ENCODE measurements at regions not wholly inside any gene's neighbourhood (a gene's known extent, or its start where the extent isn't known, plus 50 kb on each side); places are given as distances from the start of the nearest gene placed in this dataset.

DNA sequence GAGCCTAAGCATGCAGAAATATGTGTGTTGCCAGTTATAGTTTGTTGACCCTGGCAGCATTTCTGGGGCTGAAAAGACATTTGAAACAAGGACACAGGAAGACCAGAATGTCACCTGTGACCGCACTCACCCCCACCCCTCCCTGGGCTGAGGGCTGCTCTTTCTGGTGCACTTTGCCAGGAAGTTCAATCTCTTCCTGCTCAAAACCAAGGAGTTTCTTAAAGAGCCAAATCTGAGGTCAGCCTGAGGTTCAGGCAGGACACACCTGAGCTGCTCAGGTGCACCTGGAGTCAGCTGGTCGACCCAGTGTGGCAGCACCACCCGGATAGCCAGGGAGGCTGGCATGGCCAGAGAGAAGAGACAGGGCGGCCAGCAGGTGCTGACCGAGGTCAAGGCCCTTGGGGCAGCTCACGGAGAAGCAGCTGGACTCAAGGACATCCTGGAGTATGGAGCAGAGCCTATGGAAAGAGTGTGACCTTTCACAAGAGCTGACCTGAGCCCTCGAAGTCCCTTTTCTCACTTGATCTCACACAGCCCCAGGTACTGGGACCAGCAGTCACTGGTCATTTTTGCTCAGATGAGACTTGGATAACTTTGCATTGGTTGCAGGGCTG lies 376.9 kb upstream of the IRX4 start:
- no peaks in the 10 kb centered on the region for H3K4me1 Mint-ChIP-seq (ENCODE audit: unreplicated experiment)
- peak; percentile 67 for DNase-seq (ENCODE audit: extremely low spot score, unreplicated experiment)
- H3K9me3 Mint-ChIP-seq (ENCODE audit: unreplicated experiment): peaks cover 15% of the 10 kb centered on the region
- H3K27ac Mint-ChIP-seq (ENCODE audit: unreplicated experiment): no peak overlapping the region
- TF ChIP-seq, protein P1, sequence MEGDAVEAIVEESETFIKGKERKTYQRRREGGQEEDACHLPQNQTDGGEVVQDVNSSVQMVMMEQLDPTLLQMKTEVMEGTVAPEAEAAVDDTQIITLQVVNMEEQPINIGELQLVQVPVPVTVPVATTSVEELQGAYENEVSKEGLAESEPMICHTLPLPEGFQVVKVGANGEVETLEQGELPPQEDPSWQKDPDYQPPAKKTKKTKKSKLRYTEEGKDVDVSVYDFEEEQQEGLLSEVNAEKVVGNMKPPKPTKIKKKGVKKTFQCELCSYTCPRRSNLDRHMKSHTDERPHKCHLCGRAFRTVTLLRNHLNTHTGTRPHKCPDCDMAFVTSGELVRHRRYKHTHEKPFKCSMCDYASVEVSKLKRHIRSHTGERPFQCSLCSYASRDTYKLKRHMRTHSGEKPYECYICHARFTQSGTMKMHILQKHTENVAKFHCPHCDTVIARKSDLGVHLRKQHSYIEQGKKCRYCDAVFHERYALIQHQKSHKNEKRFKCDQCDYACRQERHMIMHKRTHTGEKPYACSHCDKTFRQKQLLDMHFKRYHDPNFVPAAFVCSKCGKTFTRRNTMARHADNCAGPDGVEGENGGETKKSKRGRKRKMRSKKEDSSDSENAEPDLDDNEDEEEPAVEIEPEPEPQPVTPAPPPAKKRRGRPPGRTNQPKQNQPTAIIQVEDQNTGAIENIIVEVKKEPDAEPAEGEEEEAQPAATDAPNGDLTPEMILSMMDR (IDR thresholded peaks at IDR 0.05): no peak
- H3K27me3 Mint-ChIP-seq (ENCODE audit: unreplicated experiment): no peaks in the 10 kb centered on the region
- no peaks in the 10 kb centered on the region for H3K36me3 Mint-ChIP-seq (ENCODE audit: unreplicated experiment)
- no peak overlapping the region for H3K4me3 Mint-ChIP-seq (ENCODE audit: unreplicated experiment)

DNA sequence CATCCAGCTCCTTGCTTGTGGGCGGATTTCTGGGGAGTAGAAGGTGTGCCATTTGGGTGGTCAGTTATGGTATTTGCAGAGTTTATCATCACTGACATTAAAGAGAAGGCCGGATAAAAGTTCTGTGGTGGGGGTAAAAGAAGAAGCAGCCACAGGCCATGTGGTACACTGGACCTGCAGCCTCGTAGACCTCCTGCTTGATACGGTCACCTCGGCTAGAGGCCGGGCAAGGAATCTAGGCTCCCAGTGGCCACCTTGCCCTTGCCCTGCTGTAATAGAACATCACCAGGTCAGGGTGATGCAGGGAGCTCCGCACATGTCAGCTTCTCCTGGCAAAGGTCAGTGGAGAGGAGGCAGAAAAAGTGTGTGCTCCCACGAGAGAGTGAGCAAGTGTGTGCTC lies 376.1 kb upstream of the IRX4 start:
- H3K27me3 Mint-ChIP-seq (ENCODE audit: unreplicated experiment): no peaks in the 10 kb centered on the region
- H3K27ac Mint-ChIP-seq (ENCODE audit: unreplicated experiment): no peak overlapping the region
- peaks cover 13% of the 10 kb centered on the region for H3K9me3 Mint-ChIP-seq (ENCODE audit: unreplicated experiment)
- DNase-seq (ENCODE audit: extremely low spot score, unreplicated experiment): peak; percentile 54
- TF ChIP-seq, protein P1 (IDR thresholded peaks at IDR 0.05): no peak
- no peaks in the 10 kb centered on the region for H3K36me3 Mint-ChIP-seq (ENCODE audit: unreplicated experiment)
- H3K4me1 Mint-ChIP-seq (ENCODE audit: unreplicated experiment): no peaks in the 10 kb centered on the region
- H3K4me3 Mint-ChIP-seq (ENCODE audit: unreplicated experiment): no peak overlapping the region

- Mint-ChIP-seq H3K9me3 (ENCODE audit: unreplicated experiment) (peaks cover 9% of the 10 kb centered on the region), H3K36me3 (ENCODE audit: unreplicated experiment) (no peaks in the 10 kb centered on the region), H3K27ac (ENCODE audit: unreplicated experiment) (no peak overlapping the region), H3K4me1 (ENCODE audit: unreplicated experiment) (no peaks in the 10 kb centered on the region), H3K27me3 (ENCODE audit: unreplicated experiment) (no peaks in the 10 kb centered on the region), H3K4me3 (ENCODE audit: unreplicated experiment) (no peak overlapping the region)
- TF ChIP-seq, protein P1 (IDR thresholded peaks at IDR 0.05): no peak
- peak; percentile 82 for DNase-seq (ENCODE audit: extremely low spot score, unreplicated experiment)
Measured at GRCh38 chr5:2257326-2258244, 374.9 kb upstream of the IRX4 start.

DNA sequence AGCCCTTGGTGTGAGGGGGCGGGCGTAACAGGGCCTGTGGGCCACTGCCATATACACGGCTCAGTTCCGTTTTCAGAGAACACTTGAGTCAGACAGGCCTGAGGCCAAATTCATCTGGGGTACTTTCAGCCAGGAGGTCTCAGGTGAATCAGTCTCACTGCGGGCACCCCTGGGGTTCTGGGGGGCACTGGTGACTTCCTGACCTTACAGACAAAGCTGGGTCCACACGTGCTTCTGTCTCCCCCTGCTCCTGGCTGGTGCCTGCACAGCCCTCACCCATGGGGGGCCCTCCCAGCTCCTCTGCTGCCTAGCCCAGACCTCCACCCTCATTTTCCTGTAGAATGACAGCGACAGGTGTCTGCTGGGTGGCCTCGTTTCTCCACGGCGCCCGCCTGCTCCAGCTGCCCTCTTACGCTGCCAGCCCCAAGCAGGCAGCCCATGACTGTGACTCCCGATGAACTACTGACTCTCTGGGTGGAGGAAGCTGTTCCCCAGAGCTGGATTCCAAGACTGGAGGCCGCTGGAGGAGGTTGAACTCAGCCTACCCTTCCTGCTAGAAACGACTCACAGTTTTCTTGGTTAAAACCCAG lies 374.1 kb upstream of the IRX4 start:
- DNase-seq (ENCODE audit: extremely low spot score, unreplicated experiment): no peak
- Mint-ChIP-seq H3K9me3 (ENCODE audit: unreplicated experiment) (peaks cover 13% of the 10 kb centered on the region), H3K4me1 (ENCODE audit: unreplicated experiment) (no peaks in the 10 kb centered on the region), H3K4me3 (ENCODE audit: unreplicated experiment) (no peak overlapping the region), H3K36me3 (ENCODE audit: unreplicated experiment) (no peaks in the 10 kb centered on the region), H3K27me3 (ENCODE audit: unreplicated experiment) (no peaks in the 10 kb centered on the region), H3K27ac (ENCODE audit: unreplicated experiment) (no peak overlapping the region)
- TF ChIP-seq, protein P1 (IDR thresholded peaks at IDR 0.05): no peak
